NCI-H1436 (cell line): ENCODE measurements at regions not wholly inside any gene's neighbourhood (a gene's known extent, or its start where the extent isn't known, plus 50 kb on each side); places are given as distances from the start of the nearest gene placed in this dataset.
"Not testable (repeated sequence)": the region's sequence is repeated elsewhere in the genome, so short reads cannot be mapped to it uniquely, and the experiment has no call there.

ENCODE experiments used
- DNase-seq: peaks from one replicate; lab custom pipeline; 2025; lab: John Stamatoyannopoulos, UW

DNA sequence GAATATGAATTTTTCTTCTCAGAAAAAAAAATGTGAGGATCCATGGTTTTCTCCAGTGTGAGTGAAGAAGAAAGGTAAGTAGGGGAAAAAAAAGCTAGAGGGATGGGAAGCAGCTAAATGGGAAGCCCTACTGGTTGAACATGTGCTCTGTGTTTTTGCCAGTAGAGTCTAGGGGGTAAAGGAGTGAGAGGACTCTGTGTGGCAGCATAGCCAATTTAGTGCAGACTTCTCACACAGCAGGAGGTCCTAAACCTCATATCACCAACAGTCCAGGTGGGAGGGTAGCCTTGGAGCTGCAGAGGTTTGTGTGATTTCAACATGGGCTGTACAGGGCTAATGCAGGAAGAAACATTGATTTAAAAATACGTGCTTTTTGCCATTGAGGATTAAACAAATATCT, 334.5 kb upstream of the SPHKAP start:
- no peak for DNase-seq

DNA sequence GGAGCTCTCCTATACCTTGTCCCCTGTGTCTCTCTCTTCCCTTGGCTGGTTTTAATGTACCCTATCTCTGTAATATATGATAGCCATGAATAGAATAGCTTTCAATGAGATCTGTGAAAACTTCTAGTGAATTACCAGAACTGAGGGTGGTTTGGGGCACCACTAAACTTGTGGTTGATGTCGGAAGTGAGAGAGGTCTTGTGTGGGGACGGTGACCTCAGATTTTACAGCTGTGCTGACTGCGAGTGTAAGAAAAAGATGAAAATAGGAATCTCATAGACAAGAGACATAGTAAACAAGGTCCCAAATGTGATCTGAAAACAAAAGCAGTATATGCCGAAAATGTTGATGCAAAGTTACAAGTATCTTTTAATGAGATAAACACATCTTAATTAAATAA, 332.0 kb upstream of the SPHKAP start:
- DNase-seq, result not testable (repeated sequence)

DNA sequence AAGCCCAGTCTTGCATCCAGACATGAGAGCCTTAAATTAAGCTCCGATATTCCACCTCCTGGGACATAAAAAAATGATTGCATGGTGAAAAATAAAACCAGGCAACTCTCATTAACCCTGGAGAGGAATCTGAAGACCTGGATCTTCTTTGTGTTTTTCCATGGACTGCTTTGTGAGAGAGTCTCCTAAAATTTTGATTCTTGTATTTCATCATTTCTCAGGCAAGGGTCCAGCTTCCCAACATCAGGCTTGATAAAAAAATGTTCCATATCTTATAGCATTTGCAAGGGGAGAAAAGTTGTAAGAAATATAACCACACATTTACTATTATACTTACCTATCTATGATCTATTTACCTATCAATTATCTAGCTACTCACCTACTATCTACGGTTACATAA, 327.5 kb upstream of the SPHKAP start:
- DNase-seq, result no peak

DNA sequence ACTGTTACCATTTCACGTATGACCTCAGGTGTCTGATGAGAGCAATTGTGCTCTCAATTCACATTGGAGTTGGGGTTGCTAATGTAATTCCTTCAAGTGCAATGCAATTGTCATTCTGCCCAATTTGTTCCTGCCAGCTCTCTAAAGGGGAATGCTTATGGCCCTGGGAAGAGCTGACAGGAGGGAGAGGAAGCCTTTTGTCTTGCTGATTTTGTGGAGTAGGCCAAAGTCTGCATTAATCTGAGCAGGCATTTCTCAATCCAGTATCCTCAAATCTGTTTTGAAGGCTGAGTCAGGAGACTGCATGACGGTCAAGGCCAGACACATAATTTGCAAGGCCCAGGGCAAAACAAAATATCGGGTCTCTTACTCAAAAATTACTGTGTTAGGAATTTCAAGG, 326.4 kb upstream of the SPHKAP start:
- DNase-seq, result no peak

DNA sequence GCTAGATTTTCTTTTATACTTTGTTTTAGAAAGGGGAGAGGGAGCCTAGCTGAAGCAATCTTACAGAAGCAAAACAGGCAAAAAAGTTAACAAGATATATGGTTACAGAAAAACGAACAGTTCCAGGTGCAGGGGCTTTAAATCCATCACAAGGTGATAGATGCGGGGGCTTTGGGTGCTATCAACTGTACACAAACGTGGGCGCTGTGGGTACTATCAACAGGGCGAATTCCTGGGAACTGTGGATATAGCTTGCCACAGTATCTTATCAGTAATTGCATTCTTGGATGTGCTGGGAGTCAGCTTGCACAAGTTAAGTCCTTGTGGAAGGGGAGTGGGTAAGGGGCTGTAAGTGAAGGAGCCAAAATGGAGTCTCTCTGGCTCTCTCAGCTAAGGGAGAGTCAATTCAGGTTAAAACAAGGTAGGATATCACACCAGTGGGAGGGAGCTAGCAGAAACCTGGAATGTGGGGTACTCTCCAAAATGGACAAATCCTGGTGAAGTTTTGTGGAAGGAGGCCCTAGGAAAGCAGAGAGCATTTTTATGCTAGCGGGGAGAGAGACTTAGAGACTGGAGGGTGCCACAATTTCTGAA, 325.8 kb upstream of the SPHKAP start:
- DNase-seq, result no peak

DNA sequence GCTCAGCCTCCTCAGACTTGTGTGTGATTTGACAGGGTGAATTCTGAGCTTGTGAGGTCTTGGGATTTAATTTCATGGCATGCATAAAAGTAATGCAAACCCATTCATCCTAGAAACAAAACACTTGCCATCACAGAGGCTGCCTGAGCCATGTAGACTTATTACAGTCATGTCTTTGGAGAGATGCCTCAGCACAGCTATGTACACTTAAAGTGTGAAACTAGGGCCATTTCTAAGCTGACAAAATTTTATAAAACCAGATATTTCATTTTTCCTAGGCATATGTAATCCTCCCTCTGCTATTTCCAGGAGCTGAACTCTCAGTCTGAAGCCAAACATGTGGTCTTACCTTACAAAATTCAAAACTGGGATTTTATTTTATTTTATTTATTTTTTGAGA, 322.2 kb upstream of the SPHKAP start:
- no peak for DNase-seq

DNA sequence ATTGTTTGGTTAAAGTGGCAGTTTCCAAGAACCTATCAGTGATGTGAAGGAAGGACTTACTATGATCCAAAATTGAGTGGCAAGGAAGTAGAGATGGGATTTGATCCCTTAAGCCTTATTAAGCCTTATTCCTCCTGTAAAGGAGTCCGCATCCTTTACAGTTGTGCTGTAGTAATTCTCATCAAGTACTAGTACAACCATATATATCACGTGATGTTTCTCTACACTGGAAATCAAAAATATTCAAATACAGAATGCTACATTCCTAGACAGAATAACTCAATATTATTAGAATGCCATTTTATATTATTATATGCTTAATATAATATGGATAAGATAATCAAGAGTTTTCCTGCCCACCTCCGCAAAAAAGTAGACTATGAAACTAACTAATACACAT, 312.4 kb upstream of the SPHKAP start:
- no peak for DNase-seq

DNA sequence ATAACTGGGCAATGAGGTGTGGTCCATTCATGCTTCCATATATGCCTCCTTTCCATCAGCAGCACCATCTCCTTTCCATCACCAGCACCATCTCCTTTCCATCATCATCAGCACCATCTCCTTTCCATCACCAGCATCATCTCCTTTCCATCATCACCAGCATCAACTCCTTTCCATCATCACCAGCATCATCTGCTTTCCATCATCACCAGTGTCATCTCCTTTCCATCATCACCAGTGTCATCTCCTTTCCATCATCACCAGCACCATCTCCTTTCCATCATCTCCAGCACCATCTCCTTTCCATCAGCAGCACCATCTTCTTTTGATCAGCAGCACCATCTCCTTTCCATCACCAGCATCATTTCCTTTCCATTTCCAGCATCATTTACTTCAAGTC, 297.5 kb upstream of the SPHKAP start:
- DNase-seq, result no peak

DNA sequence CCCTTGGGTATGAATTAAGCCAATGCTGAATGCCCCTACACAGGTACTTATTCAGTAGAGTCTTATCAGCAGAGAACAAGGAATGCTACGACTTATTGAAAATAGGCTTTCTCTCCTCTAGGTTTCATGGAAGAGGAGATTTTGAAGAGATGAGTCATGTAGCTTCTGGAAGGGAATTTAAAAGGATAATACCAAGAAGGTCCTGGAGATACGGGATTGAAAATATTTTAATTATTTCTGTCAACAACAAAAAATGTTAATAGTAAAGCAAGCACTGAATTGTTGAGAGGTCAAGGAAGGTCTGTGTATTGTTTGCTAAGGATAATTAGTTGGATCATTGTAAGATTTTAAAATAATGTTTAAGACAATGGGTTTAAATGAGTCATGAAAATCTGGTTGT, 293.0 kb upstream of the SPHKAP start:
- DNase-seq, result no peak

DNA sequence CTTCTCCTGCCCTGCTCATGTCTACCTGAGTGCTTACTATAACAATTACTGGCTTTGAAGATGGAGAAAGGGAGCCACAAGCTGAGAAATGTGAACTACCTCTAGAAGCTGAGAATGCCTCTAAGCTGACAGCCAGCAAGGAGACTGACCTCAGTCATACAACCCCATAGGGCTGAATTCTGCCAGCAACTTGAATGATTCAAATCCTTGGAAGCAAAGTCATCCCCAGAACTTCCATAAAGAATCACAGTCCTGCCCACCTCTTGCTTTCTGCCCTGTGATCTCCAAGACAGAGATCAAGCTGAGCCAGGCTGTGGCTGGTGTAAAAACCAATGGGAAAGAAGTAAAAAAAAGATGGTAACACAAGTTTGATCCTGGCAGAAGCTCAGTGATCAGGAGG, 288.2 kb upstream of the SPHKAP start:
- no peak for DNase-seq

DNA sequence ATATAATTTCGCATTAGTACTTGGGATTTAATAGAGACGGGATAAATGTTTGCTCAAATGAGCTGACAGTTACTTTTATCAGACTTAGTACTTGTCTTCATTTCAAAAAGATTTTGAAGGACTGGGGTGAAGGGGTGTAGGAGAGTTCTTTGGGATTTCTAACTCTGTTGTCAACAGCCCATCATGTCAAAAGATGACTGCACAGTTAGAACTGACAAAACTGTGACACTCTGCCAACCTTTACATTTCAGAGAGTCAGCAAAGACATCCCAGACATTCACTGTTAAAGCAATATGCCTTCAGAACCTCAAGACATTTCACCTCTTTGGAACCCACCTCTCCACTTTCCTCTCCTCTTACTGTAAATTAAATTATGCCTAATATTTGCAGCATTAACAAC, 285.4 kb upstream of the SPHKAP start:
- DNase-seq, result no peak

DNA sequence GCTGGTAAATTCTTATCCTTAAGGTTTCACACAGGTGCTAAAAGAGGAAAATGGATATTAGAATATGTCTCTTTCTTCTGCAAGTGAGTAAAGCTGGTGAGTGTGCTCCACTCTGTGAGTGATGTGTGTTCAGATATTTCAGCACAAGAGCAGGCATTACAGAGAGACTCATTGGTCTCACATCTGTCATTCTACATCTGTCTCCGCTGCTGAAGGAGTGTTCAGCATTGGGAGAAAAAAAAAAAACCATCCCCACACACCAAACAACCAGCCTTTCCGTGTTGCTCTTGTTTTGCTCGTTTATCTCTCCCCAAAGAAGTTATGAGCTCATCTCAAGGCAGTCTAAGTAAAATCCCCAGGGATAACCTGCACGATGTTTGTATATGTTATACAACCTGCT, 283.9 kb upstream of the SPHKAP start:
- DNase-seq, result no peak

DNA sequence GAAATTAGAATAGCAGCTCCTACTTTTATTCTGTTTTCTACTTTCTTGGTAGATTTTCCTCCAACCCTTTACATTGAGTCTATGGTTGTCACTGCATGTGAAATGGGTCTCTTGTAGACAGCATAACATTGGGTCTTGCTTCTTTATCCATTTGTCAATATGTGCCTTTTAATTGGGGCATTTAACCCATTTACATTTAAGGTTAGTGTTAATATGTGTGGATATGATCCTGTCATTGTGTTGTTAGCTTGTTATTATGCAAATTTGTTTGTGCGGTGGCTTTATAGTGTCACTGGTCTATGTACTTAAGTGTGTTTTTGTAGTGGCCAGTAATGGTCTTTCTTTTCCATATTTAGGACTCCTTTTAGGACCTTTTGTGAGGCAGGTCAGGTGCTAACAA, 276.9 kb upstream of the SPHKAP start:
- DNase-seq, result no peak

DNA sequence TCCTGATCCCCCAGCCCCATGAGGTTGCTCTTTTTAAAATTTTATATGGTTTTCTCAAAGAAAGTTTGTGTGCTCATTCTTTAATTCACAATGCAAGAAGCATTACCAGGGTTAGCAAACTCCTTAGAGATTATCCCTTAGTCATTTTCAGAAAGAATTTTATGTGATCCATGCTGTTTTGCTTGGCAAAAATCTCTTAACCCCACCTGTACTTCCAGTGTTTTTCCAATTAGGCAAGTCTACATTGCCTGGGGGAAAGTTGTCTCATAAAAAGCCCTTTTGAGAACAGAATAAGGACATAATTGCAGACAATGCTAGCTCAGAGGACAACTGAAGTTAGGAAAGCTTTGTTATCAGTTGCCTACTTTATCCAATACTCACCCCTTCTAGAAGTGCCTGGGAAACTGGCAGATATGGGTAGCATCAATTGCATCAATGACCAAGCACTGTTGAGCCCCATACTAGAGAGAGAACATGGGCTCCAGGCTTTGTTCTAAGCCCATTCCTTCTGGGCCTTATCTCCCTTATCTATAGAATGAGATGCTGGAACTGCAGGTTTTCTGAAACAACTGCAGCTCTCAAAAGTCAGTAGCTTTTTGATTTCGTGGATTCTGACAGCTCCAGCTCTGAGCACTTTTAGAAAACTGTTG, 265.9 kb upstream of the SPHKAP start:
- DNase-seq, result no peak

DNA sequence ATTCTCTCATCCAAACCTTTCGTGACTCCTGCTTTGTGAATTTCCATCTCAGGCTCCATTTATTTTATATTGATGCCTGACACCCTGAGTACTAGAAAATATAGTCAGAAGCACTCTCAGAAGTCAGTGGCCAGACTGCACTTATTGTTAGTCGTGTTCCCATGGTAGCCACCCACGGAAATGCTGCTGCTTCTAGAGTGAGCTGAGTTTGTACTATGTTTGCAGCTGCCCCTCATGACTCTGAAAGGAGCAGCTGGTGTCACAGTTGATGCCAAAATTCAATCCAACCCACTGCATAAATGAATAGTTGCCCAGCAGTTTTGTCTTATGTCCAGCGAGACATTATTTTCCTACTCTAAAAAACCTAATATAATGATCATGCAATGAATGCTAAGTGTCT, 265.2 kb upstream of the SPHKAP start:
- peak; percentile 14 for DNase-seq

DNA sequence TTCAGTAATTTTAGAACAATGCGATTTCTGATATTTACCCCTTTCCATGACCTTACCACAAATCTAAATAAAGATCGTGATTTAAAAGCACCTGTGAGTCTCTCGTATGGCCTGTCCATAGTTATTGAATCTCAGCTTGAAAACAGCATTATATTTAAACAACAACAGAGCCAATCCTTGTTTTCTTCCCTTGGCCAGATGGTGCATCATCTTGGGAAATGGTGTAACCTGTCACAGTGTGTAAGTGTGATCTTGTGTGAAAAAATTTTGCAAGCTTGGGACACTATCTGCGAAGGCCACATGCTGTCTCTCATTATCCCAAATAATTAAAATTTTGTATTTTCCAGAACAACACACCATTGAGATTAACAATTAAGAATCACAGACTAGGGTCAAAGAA, 262.7 kb upstream of the SPHKAP start:
- DNase-seq, result no peak

DNA sequence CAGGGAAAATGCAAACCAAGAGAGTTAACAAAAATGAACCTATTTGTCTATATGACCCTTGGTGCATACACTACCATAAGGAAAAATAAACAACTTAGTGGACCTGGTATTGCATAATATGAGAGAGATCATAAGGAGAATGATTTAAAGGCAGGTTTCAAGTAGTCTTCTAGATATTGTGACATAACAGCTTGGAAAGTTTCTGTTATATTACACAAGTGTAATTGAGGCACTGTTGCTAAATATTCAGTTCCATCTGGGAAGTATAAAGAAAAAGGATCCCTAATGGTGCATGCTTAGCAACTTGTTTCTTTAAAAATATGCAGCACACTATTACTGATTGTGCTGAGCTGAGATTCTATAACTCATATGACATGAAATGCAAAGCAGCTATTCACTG, 252.2 kb upstream of the SPHKAP start:
- DNase-seq, result no peak

DNA sequence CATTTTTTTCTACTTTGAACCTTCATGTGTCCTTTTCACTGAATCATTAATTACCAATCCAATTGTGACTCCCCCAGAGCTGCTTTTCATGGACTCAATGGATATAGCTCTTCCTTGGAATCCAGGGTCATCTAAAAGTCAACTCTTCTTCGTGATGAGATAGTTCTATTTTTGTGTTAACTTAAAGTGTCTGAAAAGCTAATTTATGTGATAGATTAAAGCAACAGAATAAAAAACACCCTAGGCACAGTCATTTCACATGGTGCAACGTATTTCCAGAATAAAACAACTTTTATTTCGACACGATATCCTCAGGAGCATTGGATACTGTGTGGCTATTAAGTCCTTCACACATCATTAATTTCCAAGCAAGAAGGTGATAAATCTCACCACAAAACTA, 250.6 kb upstream of the SPHKAP start:
- no peak for DNase-seq

DNA sequence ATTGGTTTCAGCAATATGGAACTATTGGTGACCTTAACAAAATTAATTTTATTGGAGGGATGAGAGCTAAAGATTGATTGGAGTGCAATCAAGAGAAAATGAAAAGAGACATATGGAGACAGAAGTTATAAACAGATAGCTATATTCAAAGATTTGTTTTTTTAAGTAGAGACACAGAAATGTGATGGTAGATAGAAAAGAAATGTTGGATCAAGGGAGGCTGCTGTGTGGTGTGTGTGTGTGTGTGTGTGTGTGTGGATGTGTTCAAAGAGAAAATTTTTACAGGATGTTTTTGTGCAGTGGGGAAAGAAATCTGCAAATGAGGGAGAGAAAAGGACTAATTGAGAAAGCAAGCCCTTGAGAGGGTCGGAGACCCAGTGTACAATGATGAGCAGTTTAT, 249.5 kb upstream of the SPHKAP start:
- no peak for DNase-seq

DNA sequence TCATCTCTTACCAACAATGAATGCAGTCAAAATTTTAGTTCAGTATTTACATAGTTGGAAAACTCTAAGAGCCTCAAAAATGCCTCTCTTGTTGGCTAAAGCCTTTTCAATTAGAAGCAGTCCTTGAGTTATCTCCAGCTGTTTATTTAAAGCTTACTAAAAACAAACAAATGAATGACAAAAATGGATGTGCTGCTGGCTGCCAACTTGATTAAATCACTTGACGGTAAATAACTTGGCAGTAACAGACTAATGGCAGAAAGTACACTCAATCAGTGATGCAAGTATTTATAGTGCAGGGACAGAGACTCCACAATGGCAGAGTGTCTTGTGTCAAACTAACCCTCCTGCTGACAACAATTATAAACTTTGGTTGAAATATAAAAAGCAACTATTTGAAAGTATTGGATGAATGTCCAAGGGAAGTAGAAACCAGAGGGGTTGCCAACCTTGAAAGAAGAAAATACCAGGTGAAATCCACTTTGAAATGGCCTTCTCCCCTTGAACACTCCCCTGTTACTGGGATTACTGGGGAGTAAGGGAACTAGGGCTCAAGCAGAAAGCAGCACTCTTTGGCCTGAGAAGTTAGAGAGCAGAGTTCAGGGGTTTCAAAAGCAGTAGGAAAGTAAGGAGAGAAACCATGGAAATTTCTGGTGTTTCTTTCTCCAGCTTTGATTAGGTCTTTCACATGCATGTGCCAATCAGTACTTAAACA, 245.2 kb upstream of the SPHKAP start:
- no peak for DNase-seq

DNA sequence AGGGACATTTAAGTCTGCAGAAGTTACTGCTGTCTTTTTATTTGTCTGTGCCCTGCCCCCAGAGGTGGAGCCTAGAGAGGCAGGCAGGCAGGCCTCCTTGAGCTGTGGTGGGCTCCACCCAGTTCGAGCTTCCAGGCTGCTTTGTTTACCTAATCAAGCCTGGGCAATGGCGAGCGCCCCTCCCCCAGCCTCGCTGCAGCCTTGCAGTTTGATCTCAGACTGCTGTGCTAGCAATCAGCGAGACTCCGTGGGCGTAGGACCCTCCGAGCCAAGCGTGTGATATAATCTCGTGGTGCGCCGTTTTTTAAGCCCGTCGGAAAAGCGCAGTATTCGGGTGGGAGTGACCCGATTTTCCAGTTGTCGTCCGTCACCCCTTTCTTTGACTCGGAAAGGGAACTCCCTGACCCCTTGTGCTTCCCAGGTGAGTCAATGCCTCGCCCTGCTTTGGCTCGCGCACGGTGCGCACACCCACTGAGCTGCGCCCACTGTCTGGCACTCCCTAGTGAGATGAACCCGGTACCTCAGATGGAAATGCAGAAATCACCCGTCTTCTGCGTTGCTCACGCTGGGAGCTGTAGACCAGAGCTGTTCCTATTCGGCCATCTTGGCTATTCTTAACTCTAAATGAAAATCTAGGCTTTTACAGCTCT, 244.0 kb upstream of the SPHKAP start:
- not testable (repeated sequence) for DNase-seq

DNA sequence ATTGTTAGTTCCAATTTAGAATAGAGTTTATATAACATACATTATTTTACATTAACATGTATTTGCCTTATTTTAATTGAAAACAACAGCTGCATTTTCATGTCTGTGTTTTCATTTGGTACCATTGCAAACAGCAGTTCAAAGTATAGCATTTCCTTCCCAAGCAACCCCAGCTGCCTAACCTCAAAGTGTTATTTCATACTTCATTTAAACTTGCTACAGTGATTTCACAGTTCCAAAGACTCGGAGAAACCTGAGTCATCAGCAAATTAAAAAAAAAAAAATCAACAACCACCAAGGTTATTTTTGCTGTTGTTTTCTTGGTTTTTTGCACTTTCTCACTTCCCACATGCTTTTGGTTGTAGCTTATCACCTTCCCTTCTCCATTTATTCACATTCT, 236.5 kb upstream of the SPHKAP start:
- DNase-seq, result no peak

DNA sequence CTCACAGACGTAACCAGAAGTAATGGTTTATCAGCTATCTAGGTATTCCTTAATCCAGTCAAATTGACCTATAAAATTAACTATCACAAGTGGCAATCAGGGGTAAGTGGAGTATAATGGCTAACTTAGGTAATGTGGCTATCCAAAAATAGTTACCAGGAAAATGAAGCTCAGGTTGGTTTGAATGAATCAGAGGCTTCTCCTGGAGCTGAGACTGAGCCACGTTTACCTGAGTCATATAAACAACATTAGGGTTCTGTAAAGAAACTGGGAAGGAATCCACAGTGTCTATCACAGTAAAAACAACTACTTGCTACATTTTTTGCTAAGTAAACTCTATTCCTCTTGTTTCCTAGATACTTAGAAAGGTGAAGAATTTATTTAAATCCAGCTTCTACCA, 236.0 kb upstream of the SPHKAP start:
- no peak for DNase-seq
